ENCODE measurements at regions not wholly inside any gene's neighbourhood (a gene's known extent, or its start where the extent isn't known, plus 50 kb on each side); places are given as distances from the start of the nearest gene placed in this dataset.
"Not testable (repeated sequence)": the region's sequence is repeated elsewhere in the genome, so short reads cannot be mapped to it uniquely, and the experiment has no call there.

DNA sequence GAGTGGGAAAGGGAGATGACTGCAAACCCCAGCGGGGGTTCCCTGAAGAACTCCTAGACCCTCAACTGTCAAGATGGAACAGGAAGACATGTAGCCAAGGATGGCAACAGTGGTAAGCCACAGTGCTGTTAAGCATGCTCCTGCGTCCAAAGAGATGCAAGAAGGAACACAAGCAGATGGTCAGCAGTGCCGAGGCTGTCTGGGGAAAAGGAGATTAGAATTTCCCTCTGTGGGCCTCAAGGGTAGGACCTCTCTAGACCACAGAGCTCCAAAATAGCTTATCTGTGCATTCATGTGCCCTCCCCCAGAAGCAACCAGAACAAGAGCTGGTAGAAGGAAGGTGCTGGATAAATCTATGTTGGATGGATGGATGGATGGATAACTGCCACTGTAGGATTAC is 82.0 kb upstream of the CPEB2 start:
- no peaks in the 10 kb centered on the region for H3K4me1 ChIP-seq
- H3K27ac ChIP-seq, result no peak overlapping the region
- H3K4me3 ChIP-seq, result no peak overlapping the region
- H3K4me2 ChIP-seq, result no peak overlapping the region
- no peaks in the 10 kb centered on the region for H3K27me3 ChIP-seq
- no peaks in the 10 kb centered on the region for H3K9me3 ChIP-seq (replicated peaks in 1 of 11)
- H3K9ac ChIP-seq, result no peak overlapping the region
- H3K36me3 ChIP-seq, result no peaks in the 10 kb centered on the region
- TF ChIP-seq Cebpa-rat (IDR thresholded peaks at IDR 0.05), result no peak
- no peaks in the 10 kb centered on the region for H4K20me1 ChIP-seq

GRCh38 chr4:14920759-14921320 is 81.4 kb upstream of the CPEB2 start:
- Histone ChIP-seq H3K27me3 (no peaks in the 10 kb centered on the region), H3K4me3 (no peak overlapping the region), H3K36me3 (no peaks in the 10 kb centered on the region), H3K4me1 (no peaks in the 10 kb centered on the region), H3K27ac (no peak overlapping the region), H4K20me1 (no peaks in the 10 kb centered on the region), H3K9me3 (replicated peaks in 1 of 11) (no peaks in the 10 kb centered on the region), H3K9ac (no peak overlapping the region), H3K4me2 (no peak overlapping the region)
- no peak for TF ChIP-seq Cebpa-rat (IDR thresholded peaks at IDR 0.05)

- H3K4me1 ChIP-seq; H3K4me2 ChIP-seq; H3K9ac ChIP-seq; H3K27me3 ChIP-seq; H3K9me3 ChIP-seq (replicated peaks in 1 of 11); H3K36me3 ChIP-seq; H4K20me1 ChIP-seq; H3K27ac ChIP-seq; H3K4me3 ChIP-seq: not testable (repeated sequence)
Observed at GRCh38 chr4:14921781-14922180, 80.5 kb upstream of the CPEB2 start.

DNA sequence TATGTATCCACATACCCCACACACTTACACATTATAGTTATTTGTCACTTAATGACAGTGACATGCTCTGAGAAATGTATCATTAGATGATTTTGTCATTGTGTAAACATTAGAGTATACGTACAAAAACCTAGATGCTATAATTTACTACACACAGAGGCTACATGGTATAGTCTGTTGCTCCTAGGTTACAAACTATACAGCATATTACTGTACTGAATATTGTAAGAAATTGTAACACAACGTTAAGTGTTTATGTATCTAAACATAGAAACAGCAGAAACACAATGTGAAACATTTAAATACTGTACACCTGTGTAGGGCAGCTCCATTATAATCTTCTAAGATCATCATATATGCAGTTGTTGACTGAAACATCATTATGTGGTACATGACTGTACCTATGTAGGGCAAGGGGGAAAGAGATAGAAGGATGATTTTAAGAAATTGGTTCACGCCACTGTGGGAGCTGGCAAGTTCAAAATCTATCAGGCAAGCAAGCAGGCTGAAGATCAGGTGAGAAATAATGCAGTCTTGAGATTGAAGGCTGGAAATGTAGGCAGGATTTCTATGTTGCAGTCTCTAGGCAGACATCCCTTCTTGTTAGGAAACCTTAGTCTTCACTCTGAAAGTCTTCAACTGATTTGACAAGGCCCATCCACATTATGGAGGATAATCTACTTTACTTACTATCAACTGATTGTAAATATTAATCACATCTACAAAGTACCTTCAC is 78.0 kb upstream of the CPEB2 start:
- Histone ChIP-seq H3K9me3 (replicated peaks in 1 of 11) (no peaks in the 10 kb centered on the region), H4K20me1 (no peaks in the 10 kb centered on the region), H3K27ac (no peak overlapping the region), H3K4me3 (no peak overlapping the region), H3K27me3 (no peaks in the 10 kb centered on the region), H3K4me2 (no peak overlapping the region), H3K9ac (no peak overlapping the region), H3K36me3 (no peaks in the 10 kb centered on the region), H3K4me1 (no peaks in the 10 kb centered on the region)
- TF ChIP-seq Cebpa-rat (IDR thresholded peaks at IDR 0.05), result no peak

DNA sequence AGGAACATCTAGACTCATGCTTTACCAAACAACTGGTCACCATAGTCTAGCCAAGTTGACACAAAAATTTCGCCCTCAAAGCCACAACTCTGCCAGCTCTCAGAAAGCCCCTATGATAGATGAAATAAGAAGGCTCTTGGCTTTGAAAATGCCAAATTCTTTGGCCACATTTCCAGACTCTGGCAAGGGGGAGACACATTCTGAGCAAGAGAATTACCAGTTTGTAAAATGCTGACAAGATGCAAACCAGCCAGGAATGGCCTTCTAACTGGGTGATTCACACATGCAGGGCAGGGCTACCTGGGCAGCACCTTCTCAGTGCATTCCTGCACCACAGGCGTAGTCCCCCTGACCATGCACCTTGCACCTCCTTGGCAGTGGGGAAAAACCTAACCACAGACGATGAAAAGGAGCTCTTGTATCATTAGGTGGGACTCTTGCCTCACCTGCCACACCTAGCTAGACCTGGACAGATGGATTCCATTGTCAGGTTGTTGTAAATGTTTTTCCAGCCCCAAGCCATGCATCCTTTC is 77.4 kb upstream of the CPEB2 start:
- Histone ChIP-seq H3K36me3 (no peaks in the 10 kb centered on the region), H3K4me3 (no peak overlapping the region), H4K20me1 (no peaks in the 10 kb centered on the region), H3K4me2 (no peak overlapping the region), H3K9ac (no peak overlapping the region), H3K4me1 (no peaks in the 10 kb centered on the region), H3K27ac (no peak overlapping the region), H3K9me3 (replicated peaks in 1 of 11) (no peaks in the 10 kb centered on the region), H3K27me3 (no peaks in the 10 kb centered on the region)
- no peak for TF ChIP-seq Cebpa-rat (IDR thresholded peaks at IDR 0.05)

GRCh38 chr4:14925471-14925870 is 76.8 kb upstream of the CPEB2 start:
- Histone ChIP-seq H3K4me3 (no peak overlapping the region), H3K9ac (no peak overlapping the region), H3K4me1 (no peaks in the 10 kb centered on the region), H4K20me1 (no peaks in the 10 kb centered on the region), H3K9me3 (replicated peaks in 1 of 11) (no peaks in the 10 kb centered on the region), H3K27me3 (no peaks in the 10 kb centered on the region), H3K4me2 (no peak overlapping the region), H3K27ac (no peak overlapping the region), H3K36me3 (no peaks in the 10 kb centered on the region)
- TF ChIP-seq Cebpa-rat (IDR thresholded peaks at IDR 0.05), result no peak

DNA sequence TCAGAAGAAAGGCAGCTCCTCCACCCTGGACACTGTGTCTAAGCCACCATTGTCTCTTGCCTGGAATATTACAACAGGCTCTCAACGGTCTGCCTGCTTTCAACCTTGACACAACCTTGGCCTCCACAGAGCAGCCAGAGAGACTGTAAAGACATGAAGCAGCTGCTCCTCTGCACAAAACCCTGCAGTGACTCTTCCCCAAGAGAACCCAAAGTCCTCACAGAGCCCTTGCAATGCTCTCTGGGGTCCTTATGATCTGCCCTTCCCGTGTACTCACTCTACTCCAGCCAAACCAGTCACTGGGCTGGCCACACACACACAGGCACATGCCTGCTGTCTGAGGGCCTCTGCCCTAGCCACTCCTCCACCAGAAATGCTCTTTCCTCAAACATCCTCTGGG is 75.9 kb upstream of the CPEB2 start:
- Histone ChIP-seq H3K4me2 (no peak overlapping the region), H3K4me1 (no peaks in the 10 kb centered on the region), H4K20me1 (no peaks in the 10 kb centered on the region), H3K4me3 (no peak overlapping the region), H3K27ac (no peak overlapping the region), H3K27me3 (no peaks in the 10 kb centered on the region), H3K9me3 (replicated peaks in 1 of 11) (no peaks in the 10 kb centered on the region), H3K9ac (no peak overlapping the region), H3K36me3 (no peaks in the 10 kb centered on the region)
- TF ChIP-seq Cebpa-rat (IDR thresholded peaks at IDR 0.05), result no peak

DNA sequence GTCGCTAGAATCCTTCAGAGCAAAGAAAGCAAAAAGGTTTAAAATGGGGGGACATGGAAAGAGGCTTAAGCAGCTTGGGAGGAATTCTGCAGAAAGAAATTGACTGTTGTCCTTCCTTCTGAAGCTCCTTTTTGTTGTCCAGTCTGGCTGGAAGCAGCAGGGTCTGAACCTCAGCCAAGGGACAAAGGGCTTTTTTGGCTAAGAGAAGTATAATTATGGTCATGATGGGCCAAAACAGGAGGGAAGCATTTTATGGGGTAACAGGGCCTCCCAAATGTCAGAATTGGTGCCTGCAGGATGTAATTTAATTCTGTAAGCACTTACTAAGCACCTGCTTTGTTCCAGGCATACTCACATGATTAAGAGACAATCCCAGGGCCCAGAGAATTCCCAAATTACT is 74.2 kb upstream of the CPEB2 start:
- no peaks in the 10 kb centered on the region for H3K9me3 ChIP-seq (replicated peaks in 1 of 11)
- no peak for TF ChIP-seq Cebpa-rat (IDR thresholded peaks at IDR 0.05)
- H3K4me1 ChIP-seq, result no peaks in the 10 kb centered on the region

GRCh38 chr4:14929669-14930068 is 72.6 kb upstream of the CPEB2 start:
- Histone ChIP-seq H3K9ac (no peak overlapping the region), H3K4me3 (no peak overlapping the region), H4K20me1 (no peaks in the 10 kb centered on the region), H3K9me3 (replicated peaks in 1 of 11) (no peaks in the 10 kb centered on the region), H3K4me2 (no peak overlapping the region), H3K27me3 (no peaks in the 10 kb centered on the region), H3K27ac (no peak overlapping the region), H3K36me3 (no peaks in the 10 kb centered on the region), H3K4me1 (no peaks in the 10 kb centered on the region)
- TF ChIP-seq Cebpa-rat (IDR thresholded peaks at IDR 0.05), result no peak

More for the DNA sequence above, 74.2 kb upstream of the CPEB2 start:
- no peak overlapping the region for H3K27ac ChIP-seq
- no peaks in the 10 kb centered on the region for H3K36me3 ChIP-seq
- H3K9ac ChIP-seq, result no peak overlapping the region
- no peaks in the 10 kb centered on the region for H3K27me3 ChIP-seq
- no peak overlapping the region for H3K4me2 ChIP-seq
- H4K20me1 ChIP-seq, result no peaks in the 10 kb centered on the region
- H3K4me3 ChIP-seq, result no peak overlapping the region

DNA sequence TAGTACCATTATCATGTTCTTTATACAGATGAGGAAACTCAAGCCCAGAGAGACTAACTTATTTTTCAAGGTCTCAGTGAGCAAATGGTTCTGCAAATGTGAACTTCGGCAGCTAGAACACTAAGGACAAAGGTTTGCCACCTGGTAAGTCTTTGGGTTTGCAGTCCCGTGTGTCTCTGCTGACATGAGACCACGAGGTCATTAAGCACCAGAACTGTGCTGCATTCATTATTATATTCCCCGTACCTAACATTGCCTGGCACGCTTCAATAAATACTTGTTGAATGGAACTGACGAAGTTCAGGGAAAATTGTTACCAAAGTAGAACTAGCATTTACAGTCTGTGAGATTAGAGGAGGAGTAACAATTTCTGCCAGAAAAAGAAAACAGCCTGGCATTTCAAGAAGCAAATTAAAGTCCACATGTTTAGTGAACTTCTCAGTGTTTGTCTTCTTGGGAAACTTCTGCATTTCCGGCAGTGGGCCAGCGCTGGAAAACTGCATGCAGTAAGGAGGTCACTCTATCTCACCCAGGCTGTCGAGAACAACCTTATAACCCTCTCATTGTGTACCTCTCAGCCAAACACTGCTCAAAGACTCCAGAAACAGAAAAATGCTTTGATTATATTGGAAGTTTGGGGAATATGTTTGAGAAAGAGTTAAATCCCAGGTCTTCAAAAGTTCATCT is 67.4 kb upstream of the CPEB2 start:
- Histone ChIP-seq H3K4me3 (no peak overlapping the region), H4K20me1 (no peaks in the 10 kb centered on the region), H3K4me1 (no peaks in the 10 kb centered on the region), H3K27ac (no peak overlapping the region), H3K4me2 (no peak overlapping the region), H3K27me3 (no peaks in the 10 kb centered on the region), H3K9ac (no peak overlapping the region), H3K36me3 (no peaks in the 10 kb centered on the region), H3K9me3 (replicated peaks in 1 of 11) (no peaks in the 10 kb centered on the region)
- no peak for TF ChIP-seq Cebpa-rat (IDR thresholded peaks at IDR 0.05)

All from BLaER1 treated with 17β-estradiol and CSF1 and Interleukin-3, amounts not matched to agents 10 nM and 100 nM (cell line).